EL (cell line): ENCODE measurements at regions not wholly inside any gene's neighbourhood (a gene's known extent, or its start where the extent isn't known, plus 50 kb on each side); places are given as distances from the start of the nearest gene placed in this dataset.
A peak's percentile ranks its signal among the peaks of the same experiment; 100 is the strongest.

Experiments
- DNase-seq: peaks from one replicate; pipeline ENCODE4 v3.0.0-alpha.2; 2016

DNA sequence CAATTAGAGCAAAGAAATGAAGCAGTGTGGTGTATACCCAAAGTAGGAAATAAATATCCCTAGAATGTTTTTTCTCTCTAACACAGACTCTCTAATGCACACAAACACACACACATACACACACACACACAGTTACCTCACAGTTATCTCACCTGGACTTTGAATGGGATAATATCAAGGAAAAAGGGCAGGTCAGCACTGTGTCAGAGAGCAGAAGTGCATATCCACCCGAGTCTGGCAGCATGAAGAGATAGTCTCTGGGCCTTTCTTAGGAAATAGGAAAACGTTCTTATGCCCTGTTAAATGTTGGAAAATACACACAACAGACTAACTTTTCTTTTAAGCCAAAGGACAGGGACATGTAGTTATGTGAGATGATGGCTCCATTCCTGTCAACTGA is 162.0 kb downstream of the COL6A3 start:
- DNase-seq: no peak

DNA sequence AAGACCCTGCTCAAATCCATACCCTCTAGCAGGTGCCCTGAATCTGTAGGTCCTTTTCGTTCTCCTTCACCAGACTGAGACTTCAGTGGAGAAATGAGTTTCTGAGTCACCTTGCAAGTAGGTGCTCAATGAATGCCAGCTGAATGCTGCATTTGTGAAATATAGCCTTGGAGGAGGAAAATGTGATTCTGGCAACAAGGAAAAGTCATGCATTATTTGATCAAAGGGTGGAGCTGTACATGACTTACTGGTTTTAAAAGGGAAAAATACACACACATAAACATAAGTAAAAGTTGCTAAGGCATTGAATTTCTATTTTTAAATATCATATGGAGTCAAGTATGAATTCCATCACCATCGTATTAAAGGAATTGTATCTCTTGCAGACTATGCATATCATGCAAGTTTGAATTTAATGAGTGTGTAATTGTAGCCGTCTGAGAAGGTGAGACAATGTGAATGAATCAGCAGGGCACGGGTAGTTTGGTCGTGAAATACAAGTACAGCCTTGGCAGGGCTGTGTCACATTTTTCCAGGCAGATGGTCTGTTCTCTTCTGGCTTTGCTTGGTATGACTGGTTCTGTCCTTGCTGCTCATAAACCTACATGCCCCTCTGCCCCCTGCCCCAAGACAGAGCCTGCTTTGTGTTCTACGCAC is 160.8 kb downstream of the COL6A3 start:
- no peak for DNase-seq

DNA sequence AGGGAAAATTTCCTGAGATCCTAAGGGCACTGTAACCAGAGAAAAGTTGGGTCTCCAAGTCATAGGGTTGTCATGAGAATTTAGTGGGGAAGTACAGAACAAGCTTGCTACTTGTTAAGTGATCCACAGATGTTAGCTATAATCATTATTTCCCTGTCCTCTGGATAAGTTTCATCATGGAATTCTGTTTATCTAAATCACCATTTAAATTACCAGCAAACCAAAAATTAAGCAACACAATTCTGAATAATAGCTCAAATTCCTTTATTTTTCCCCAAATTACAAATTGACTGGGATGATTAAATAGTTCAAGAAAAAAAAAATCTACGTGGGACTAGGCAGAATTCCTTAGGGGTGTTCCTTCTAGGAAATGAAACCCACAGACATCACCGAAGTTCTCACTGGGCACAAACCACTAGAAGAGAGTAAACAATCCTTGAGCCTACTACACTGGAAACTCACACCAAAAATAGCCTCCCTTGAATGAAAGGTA is 159.5 kb downstream of the COL6A3 start:
- DNase-seq: peak; percentile 39

DNA sequence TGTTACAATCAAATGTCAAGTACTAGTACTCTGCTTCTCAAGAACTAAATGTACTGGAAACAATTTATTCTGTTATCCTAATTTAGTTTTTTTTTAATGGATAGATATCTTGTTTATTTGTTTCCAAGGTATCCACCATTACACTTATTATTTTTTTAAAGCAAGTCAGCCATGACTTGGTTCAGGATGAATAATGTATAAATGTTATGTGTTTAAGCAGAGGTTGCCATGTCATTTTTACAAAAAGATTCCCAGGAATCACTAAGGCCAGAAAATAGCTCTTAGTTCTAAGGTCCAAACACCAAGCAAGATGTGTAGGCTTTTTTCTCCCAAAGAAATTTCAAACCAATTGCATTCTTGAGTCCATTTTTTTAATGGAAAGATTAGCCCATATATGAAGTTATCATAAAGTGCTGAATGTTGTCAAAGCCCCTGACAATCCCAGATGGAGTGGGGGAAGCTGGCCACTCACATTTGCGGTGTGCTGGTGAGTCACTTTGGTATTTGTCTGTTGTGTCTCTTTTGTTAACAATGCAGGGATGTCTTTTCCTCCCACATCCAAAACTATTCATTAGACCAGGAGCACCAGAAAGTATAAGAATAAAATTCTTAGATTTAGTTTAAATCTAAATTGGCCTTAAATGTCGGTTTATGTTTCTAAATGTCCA is 158.9 kb downstream of the COL6A3 start:
- peak; percentile 83 for DNase-seq

DNA sequence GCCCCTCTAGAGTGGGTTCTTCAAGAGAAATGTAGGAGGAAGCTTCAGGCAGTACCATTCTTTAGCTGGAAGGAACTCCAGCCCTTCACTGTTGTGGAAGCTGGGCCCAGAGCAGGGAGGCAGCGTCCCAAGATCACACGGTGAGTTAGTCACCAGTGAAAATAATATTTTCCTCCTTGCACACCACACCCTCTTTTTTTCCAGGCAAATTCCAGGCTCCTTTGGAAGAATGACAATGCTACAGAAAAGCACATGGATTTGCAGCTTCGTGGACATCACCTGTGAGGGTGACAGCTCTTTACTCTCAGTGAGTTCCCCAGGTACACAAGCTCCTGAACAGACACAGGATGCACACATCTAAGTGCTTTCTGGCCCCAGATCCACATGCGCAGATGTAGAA is 157.1 kb downstream of the COL6A3 start:
- peak; percentile 59 for DNase-seq

DNA sequence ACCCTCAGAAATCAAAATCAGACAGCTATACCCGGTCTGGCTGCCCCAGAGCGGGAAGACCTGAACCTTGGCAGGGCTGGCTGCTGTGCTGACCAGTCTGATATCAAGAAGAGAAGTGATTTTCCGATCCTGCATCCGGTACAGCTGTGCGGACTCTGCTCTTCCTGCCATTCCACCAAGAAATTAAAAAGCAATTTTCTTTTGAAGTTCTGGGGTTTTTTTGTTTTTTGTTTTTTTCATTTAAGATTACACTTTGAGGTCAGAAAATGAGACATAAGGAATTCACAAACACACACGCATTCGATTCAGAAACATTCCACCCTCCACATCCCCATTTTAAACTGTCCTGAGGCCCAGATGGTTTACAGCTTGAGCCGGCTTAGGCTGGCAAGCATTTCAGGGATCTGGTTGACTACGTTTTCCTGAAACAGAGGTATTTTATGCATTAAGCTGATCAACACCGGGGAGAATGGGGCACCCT is 156.5 kb downstream of the COL6A3 start:
- DNase-seq: peak; percentile 37

DNA sequence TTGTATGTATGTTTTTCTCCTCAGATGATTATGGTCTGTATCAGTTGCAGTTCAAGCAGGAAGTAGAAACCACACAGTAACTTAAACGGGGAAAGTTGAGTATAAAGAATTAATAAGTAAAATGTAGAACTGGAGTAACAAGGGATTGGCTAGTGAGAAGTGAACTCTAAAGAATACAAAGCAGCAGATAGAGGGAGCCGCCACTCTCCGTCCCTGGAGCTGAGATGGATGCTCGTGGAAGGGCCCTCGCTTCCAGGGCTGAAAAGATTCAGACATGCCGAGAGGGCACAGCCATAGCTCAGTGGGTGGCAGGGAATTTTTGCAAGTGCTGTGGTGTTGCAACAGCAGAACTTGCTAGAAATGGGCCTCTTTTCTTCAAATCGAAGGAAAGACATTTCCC is 155.8 kb downstream of the COL6A3 start:
- peak; percentile 22 for DNase-seq

DNA sequence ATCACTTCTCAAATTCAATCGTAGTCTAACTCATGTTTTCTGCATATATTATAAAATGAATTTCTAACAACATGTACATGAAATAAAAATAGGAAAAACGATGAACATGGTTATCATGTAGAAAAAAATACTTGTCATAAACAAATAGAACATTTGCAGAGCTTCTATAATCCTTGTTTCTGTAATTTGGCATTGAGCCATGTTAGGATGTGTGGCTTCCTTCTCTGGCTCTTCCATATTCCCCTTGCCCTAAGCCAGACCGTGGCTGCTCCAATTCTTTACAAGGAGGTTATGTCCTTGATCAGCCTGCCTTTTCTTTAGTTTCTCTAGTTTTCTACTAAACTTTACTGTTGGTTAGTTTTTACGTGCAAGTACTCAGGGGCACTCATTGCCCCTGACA is 155.3 kb downstream of the COL6A3 start:
- DNase-seq: no peak

DNA sequence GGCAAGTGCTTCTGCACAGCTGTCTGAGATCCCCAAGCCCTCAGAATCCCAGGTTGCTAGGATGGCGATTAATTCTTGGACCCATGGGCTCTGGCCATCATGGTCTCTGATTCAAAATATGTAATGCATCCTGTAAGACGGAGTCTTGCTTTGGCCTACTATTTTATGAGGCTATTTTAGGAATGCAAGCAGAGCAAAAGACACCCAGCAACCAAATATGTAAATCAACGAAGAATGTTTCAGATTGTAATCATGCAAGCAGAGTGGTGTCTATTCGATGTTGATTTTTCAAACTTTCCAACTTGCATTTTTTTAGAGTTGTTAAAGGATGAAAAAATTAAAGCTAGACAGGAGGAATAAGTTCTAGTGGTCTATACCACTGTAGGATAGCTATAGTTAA is 154.8 kb downstream of the COL6A3 start:
- DNase-seq: peak; percentile 54

DNA sequence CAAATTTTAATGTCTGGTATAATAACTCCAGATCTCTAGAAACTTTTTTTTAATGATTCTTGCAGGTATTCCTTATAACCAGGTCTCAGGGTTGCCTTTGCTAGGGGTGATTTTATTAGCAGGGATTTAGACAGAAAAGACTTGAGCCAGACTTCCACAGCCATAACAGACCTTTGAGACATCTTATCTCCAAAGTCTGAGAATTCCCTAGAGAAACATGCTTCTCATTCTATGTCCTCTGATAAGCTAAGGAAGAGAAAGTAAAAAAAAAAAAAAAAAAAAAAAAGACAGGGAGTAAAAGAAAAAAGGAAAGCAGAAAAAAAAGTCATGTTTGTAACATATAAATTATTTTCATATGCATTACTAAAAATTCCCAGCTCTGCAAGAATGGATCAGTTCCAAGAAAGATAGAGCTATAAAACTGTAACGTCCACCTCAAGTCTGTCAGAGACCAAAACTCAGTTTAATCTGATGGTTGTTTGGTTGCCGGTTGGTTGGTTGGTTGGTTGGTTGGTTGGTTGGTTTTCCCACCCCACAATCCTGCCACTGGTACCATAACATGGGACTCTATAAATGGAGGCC is 153.8 kb downstream of the COL6A3 start:
- no peak for DNase-seq

DNA sequence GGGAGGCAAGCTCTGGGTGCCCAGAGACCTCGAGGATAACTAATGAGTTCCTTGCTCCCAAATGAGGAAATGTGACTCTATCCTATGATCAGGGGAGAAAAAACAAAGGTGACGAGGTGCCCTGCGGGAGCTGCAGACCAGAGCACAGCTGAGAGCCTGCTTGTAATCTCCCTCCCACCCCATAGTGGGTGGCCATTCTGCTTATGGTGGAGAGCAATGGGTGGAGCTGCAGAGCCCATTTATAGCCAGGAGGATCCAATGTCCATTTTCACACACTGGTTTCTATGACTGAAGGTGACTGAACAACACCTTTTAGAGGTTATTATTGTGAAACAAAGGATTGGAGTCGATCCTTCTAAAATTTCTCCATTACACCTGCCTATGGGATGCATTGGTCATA is 153.3 kb downstream of the COL6A3 start:
- DNase-seq: no peak

DNA sequence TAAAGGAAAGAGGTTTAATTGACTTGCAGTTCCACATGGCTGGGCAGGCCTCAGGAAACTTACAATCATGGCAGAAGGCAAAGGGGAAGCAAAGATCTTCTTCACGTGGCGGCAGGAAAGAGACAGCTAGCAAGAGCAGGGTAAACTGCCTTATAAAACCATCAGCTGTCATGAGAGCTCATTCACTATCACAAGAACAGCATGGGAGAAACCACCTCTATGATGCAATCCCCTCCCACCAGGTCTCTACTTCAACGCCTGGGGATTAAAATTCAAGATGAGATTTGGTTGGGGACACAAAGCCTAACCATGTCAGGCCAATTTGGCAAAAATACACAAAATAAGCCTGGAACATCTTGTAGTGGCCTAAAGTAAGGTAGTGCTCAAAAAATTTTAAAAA is 152.6 kb downstream of the COL6A3 start:
- no peak for DNase-seq

DNA sequence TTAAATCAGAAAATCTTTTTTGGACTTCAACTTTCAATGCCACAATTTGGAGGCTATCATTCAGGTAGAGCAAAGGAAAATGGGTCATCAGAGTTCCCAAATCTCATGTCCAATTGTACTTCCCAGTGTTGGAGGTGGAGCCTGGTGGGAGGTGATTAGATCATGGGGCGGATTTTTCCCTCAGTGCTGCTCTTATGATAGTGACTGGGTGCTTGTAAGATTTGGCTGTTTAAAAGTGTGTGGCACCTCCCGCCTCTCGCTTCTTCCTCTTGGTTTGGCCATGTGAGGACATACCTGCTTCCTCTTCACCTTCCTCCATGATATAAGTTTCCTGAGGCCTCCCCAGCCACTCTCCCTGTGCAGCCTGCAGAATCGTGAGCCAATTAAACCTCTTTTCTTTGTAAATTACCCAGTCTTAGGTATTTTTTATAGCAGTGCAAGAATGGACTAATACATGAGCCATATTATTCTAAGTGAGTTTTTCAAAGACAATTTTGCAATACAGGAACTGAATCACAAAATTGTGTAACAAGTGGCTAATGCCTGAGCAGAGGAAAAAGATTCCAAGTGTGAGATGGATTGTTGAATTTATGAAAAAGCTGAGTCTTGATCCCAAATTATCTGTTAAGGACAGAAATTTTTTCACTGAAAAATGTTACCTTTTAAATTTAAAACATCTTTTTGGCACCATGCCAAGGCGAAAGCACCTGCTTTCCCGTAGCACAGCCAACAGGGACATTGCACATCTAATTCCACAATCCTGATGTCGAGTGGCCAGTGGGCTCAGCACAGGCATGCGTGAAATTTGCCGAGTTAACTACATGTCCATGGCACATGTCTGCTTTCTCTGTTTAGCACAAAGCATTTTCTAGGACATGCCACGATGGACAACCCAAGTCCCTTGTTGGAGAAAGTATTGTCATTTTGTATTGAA is 150.9 kb downstream of the COL6A3 start:
- DNase-seq: peak; percentile 76

DNA sequence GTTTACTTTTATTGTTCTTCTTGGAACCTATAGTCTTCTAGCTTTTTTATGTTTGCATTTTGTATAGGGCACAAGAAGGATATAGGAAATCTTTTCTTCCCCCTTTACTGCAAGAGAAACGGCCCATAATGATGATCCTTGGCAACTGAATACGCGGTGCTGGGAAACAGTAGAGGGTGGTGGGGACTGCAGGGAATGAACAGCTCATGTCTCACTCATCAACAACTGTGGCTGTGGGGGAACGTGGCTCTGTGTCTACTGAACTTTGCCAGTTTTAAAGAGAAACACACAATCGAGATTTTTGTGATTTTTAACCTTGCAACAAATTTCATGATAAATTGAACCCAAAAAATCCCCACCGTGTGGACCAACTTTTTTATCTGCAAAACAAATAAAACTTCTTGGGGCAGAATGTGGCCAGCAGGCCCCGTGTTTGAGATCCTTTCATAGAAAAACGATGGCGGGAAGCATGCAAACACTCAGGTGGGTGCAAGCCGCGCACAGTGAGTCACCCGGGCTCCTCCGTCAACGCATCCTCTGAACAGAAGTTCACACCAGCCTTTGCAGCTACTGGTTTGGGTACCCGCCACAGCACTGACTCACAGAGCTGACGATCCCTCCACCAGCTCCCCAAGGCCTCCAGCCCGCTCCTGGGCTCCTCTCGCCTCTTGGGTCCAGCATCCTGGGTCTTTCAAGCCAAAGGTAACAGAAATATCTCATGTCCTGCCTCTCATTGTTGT is 149.3 kb downstream of the COL6A3 start:
- peak; percentile 90 for DNase-seq

DNA sequence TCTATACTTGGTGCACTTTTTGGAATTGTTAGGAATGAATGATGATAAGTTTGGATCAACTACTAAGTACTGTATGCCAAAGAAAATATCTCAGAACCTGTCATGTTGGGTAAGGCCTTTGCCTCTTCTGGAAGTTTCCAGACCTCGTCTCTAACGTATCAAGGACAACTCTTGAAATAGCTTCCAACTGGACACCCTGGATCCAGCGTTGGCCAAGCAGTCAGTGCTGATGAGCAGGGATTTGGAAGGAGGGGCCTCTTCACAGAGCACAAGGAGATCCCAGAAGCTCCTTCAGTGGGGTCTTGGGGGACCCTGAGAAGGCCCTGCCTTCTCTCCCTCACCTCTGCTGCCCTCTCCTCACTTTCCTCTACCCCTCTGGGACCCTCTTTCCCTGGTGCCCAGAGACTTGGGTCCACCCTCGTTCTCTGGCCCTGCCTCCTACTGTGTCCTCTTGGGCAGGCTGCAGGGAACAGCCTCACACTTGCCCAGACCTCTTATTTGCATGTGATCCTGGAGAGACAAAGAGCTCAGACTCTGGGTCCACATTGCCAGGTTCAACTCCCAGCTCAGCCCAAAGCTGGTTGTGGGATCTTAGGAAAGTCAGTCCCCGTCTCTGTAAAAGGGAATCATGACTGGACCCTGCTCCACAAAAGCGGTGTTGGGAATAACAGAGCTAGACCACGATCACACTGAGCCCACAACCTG is 145.8 kb downstream of the COL6A3 start:
- DNase-seq: no peak

DNA sequence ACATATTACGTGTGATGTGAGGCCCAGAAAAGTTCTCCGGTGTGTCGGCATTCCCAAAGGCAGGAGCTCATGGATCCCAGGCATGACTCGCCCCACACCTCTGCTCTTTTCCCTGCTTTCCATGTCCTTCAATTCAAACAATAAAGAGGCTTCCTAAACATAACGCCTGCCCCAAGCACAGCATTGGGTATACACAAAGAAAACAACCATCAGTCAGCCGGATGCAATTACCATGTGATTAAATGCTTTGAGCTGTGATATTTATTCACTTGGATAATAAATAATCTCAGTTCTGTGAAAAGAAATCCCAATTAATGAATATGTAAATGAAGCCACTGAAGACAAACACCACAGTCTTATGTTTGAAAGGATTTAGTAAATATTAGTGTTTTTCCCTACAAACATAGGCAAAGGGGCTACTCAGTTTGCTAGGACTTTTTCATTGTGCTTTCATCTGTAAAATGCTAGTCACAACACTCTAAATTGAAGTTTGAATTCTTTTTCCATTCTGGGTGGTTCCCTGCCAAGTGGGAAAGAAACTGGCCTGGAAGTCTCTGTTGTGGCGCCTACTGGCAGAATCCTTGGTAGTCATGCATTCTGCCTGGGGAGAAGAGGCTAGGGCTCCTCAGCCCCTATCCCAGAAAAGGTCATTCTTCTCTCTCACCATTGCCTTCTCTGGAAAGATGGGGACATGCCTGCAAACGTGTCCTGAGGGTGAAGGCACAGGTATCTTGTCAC is 144.7 kb downstream of the COL6A3 start:
- no peak for DNase-seq

DNA sequence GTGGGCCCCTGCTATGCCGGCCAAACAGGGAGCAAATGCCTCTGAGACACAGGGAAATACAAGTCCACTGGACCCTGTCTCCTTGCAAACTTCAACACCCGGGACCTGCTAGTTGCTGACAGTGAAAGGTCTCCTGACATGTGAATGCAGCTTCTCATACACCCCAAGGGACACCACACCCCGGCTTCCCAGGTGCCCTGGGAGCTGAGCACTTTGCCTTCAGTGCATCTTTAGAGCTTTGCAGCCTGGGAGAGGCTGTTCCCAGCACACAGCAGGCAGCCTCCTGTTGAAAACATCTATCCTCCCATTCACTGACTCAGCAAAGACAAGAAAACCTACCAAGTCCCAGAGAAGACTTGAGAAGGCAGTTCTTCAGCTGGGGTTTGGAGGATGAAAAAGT is 143.4 kb downstream of the COL6A3 start:
- DNase-seq: no peak

DNA sequence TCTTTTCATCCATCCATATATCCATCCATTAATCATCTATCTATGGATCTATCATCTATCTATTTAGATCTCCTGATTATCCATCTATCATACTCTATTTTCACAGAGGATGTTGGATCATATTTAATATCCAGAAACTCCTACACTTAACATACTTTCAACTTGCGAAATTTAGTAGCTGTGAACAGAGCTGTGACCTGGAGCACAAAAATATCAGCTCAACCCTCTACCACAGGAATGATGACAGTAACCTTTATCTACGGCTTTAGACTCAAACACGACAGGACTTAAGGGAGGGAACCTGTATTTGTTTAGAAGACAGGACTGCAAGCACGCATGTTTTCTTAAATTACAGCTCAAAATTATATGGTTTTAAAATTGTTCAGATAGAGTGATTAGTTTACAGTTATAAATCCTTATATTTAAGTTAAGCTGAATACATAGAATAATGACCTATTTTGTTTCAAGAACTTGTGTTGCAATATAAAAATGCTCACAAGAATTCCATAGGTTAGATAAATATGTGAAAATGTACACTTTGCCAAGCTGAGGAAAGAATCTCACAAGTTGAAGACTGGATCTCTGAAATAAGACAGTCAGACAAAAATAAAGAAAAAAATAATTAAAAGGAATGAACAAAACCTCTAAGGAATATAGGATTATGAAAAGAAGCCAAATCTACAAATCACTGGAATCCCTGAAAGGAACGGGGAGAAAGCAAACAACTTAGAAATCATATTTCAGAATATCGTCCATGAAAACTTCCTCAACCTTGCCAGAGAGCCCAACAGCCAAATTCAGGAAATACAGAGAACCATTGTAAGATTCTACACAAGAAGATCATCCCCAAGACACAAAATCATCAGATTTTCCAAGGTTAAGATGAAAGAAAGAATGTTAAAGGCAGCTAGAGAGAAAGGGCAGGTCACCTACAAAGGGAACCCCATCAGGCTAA is 142.0 kb downstream of the COL6A3 start:
- DNase-seq: no peak
